IMR-90 (cell line): ENCODE measurements at regions not wholly inside any gene's neighbourhood (a gene's known extent, or its start where the extent isn't known, plus 50 kb on each side); places are given as distances from the start of the nearest gene placed in this dataset.

Experiments
- ATAC-seq: fragments of 200-7000 bp; cut with Tn5 transposase; 2 replicates; pipeline ENCODE4 v1.9.1; 2020; ENCODE audit warnings: low read depth, mild to moderate bottlenecking, moderate library complexity
- BruUV-seq: library from RNA; stranded (reverse); fragments of 400-500 nt; replicated peaks from 2 replicates; lab custom pipeline; 2021; lab: Mats Ljungman, UMichigan
- CTCF ChIA-PET: fragments of 300-600 bp; formaldehyde crosslinking; extraction: SDS; loops from one replicate; lab custom pipeline; 2021; ENCODE audit warnings: antibody characterized with exemption; lab: Yijun Ruan, JAX
- POLR2A ChIA-PET: fragments of 300-600 bp; sonication (Branson Sonifier 250); formaldehyde crosslinking; loops from one replicate; lab custom pipeline; 2022; ENCODE audit warnings: antibody characterized with exemption; ENCODE audit not compliant: unreplicated experiment; lab: Charles Lee
- DNase-seq: peaks from one replicate; pipeline ENCODE4 v3.0.0; 2013
- H2AFZ ChIP-seq: replicated peaks from 2 replicates; pipeline ENCODE3; 2013; ENCODE audit warnings: low read length, mild to moderate bottlenecking; ENCODE audit not compliant: poor library complexity
- H2AK5ac ChIP-seq: 2 replicates; pipeline ENCODE4 v1.6.1; 2013; ENCODE audit warnings: low read depth, low read length, inconsistent platforms
- H2AK9ac ChIP-seq: replicated peaks from 2 replicates; pipeline ENCODE3; 2013; ENCODE audit warnings: mild to moderate bottlenecking, low read depth, low read length, moderate library complexity; ENCODE audit not compliant: poor library complexity
- H2BK120ac ChIP-seq: 2 replicates; pipeline ENCODE4 v1.6.1; 2013; ENCODE audit warnings: low read depth, low read length, inconsistent platforms
- H2BK15ac ChIP-seq: 3 replicates; pipeline ENCODE4 v1.6.1; 2013; ENCODE audit warnings: low read depth, low read length, inconsistent platforms
- H2BK20ac ChIP-seq: 2 replicates; pipeline ENCODE4 v1.6.1; 2013; ENCODE audit warnings: low read depth, mild to moderate bottlenecking, inconsistent platforms, low read length, moderate library complexity
- H2BK5ac ChIP-seq: 2 replicates; pipeline ENCODE4 v1.6.1; 2013; ENCODE audit warnings: mild to moderate bottlenecking, low read depth, low read length, inconsistent platforms; ENCODE audit not compliant: poor library complexity, severe bottlenecking
- H3K14ac ChIP-seq: replicated peaks from 2 replicates; pipeline ENCODE4 v1.6.1; 2013; ENCODE audit warnings: low read depth, low read length, inconsistent platforms
- H3K18ac ChIP-seq: 2 replicates; pipeline ENCODE4 v1.6.1; 2013; ENCODE audit warnings: low read depth, low read length, control low read depth
- H3K23ac ChIP-seq: 2 replicates; pipeline ENCODE4 v1.6.1; 2013; ENCODE audit warnings: low read depth, low read length, inconsistent platforms
- H3K27ac ChIP-seq: 2 replicates; pipeline ENCODE4 v1.5.1; 2013; ENCODE audit warnings: mild to moderate bottlenecking, control low read depth, low read length; ENCODE audit not compliant: insufficient read depth
- H3K27me3 ChIP-seq: 2 replicates; pipeline ENCODE4 v1.6.1; 2013; ENCODE audit warnings: low read length; ENCODE audit not compliant: control insufficient read depth, insufficient read depth
- H3K36me3 ChIP-seq: 2 replicates; pipeline ENCODE4 v1.6.1; 2013; ENCODE audit warnings: low read length, mixed read lengths; ENCODE audit not compliant: control insufficient read depth, insufficient read depth
- H3K4ac ChIP-seq: 2 replicates; pipeline ENCODE4 v1.6.1; 2013; ENCODE audit warnings: low read depth, low read length, inconsistent platforms
- H3K4me1 ChIP-seq: 2 replicates; pipeline ENCODE4 v1.6.1; 2013; ENCODE audit warnings: low read length, mixed read lengths; ENCODE audit not compliant: control insufficient read depth, insufficient read depth
- H3K4me2 ChIP-seq: 2 replicates; pipeline ENCODE4 v1.6.1; 2013; ENCODE audit warnings: low read depth, mild to moderate bottlenecking, control low read depth, low read length, moderate library complexity
- H3K4me3 ChIP-seq: 2 replicates; pipeline ENCODE4 v1.5.1; 2013; ENCODE audit warnings: low read depth, mild to moderate bottlenecking, control low read depth, low read length, moderate library complexity; ENCODE audit not compliant: insufficient read depth
- H3K56ac ChIP-seq: 2 replicates; pipeline ENCODE4 v1.6.1; 2013; ENCODE audit warnings: low read length, inconsistent platforms; ENCODE audit not compliant: insufficient read depth; ENCODE audit errors: extremely low read depth
- H3K79me1 ChIP-seq, 2 experiments: 2 replicates each; pipeline ENCODE4 v1.6.1; 2013; ENCODE audit warnings: low read length in 2 of 2, inconsistent platforms in 1 of 2, low read depth in 1 of 2
- H3K9ac ChIP-seq: 2 replicates; pipeline ENCODE4 v1.6.1; 2013; ENCODE audit warnings: low read depth, low read length, control low read depth
- H3K9me1 ChIP-seq: 2 replicates; pipeline ENCODE4 v1.6.1; 2013; ENCODE audit warnings: low read length, inconsistent platforms; ENCODE audit not compliant: insufficient read depth
- H3K9me3 ChIP-seq: 2 replicates; pipeline ENCODE4 v1.6.1; 2013; ENCODE audit warnings: low read length; ENCODE audit not compliant: control insufficient read depth, insufficient read depth
- H4K20me1 ChIP-seq: 2 replicates; pipeline ENCODE4 v1.6.1; 2013; ENCODE audit warnings: low read length, inconsistent platforms; ENCODE audit not compliant: insufficient read depth
- H4K5ac ChIP-seq: 2 replicates; pipeline ENCODE4 v1.6.1; 2013; ENCODE audit warnings: mild to moderate bottlenecking, low read depth, low read length, control low read depth
- H4K8ac ChIP-seq, 2 experiments: 2 replicates each; pipeline ENCODE4 v1.6.1; 2013; ENCODE audit warnings: low read depth in 2 of 2, low read length in 2 of 2, control low read depth in 1 of 2, inconsistent platforms in 1 of 2
- H4K91ac ChIP-seq: 2 replicates; pipeline ENCODE4 v1.6.1; 2013; ENCODE audit warnings: low read depth, low read length, inconsistent platforms; ENCODE audit not compliant: insufficient read depth
- CEBPB ChIP-seq: IDR thresholded peaks from 2 replicates; pipeline ENCODE4 v1.6.1; 2012; ENCODE audit warnings: low read depth, low read length, improper control_type of control experiment
- CTCF ChIP-seq: conservative IDR thresholded peaks from 2 replicates; pipeline ENCODE4 v1.5.1; 2012; ENCODE audit warnings: mild to moderate bottlenecking, low read depth, low read length, improper control_type of control experiment
- MAFK ChIP-seq: IDR thresholded peaks from 2 replicates; pipeline ENCODE4 v1.6.1; 2012; ENCODE audit warnings: low read depth, low read length, improper control_type of control experiment
- RFX5 ChIP-seq: IDR thresholded peaks from 2 replicates; pipeline ENCODE4 v1.8.0; 2012; ENCODE audit warnings: low read depth, mild to moderate bottlenecking, low read length, moderate library complexity
- WGBS, 2 experiments: methylation state at CpG; one replicate each; pipeline versions ENCODE4 v1.1.5 to v1.1.7; 2013; ENCODE audit warnings: missing lambda C conversion rate in 2 of 2; ENCODE audit not compliant: insufficient read length in 1 of 2; ENCODE audit errors: extremely low coverage in 2 of 2; 5-methylcytosine and 5-hydroxymethylcytosine counted together
- dilution Hi-C: fragments of 300-500 bp; cut with HindIII; formaldehyde crosslinking; loops from one replicate; pipeline ENCODE4 v1.14.3; 2018; ENCODE audit warnings: low sequenced_read_pairs; ENCODE audit not compliant: unreplicated experiment
- in situ Hi-C: fragments of 300-500 bp; cut with MboI; formaldehyde crosslinking; loops from 3 replicates; pipeline ENCODE4 v1.14.3; 2019; ENCODE audit warnings: low sequenced_read_pairs, inconsistent platforms, mixed read lengths
- intact Hi-C: fragments of 100-400 bp; cut with micrococcal nuclease; formaldehyde crosslinking; loops from 2 replicates; pipeline ENCODE4 v1.10.0; 2022

GRCh38 chr7:85341973-85342372, 155.1 kb upstream of the SEMA3D start:
- ATAC-seq: no peak
- POLR2A ChIA-PET: no interaction called here
- Histone ChIP-seq H2BK120ac (no peak overlapping the region), H2BK15ac (no peak overlapping the region), H3K79me1 (no peaks in the 10 kb centered on the region), H3K27ac (no peak overlapping the region), H3K56ac (no peak overlapping the region), H3K18ac (no peak overlapping the region), H2BK5ac (no peak overlapping the region), H3K14ac (no peak overlapping the region), H3K9me3 (no peaks in the 10 kb centered on the region), H2AK5ac (no peak overlapping the region), H3K9ac (no peak overlapping the region), H4K5ac (no peak overlapping the region), H4K8ac (no peak overlapping the region), H3K23ac (no peak overlapping the region), H4K91ac (no peak overlapping the region), H3K9me1 (no peaks in the 10 kb centered on the region), H3K36me3 (no peaks in the 10 kb centered on the region), H3K4me1 (no peaks in the 10 kb centered on the region), H3K27me3 (no peaks in the 10 kb centered on the region), H3K4ac (no peak overlapping the region), H3K4me2 (no peak overlapping the region), H2BK20ac (no peak overlapping the region), H4K20me1 (no peaks in the 10 kb centered on the region), H3K4me3 (no peak overlapping the region), H2AK9ac (no peak overlapping the region), H2AFZ (no peak overlapping the region)
- intact Hi-C loops (no loop called here), dilution Hi-C loops (no loop called here), in situ Hi-C loops (no loop called here)
- TF ChIP-seq MAFK (no peak), CTCF (no peak), CEBPB (no peak), RFX5 (no peak)
- DNase-seq: no peak
- CTCF ChIA-PET: no interaction called here
- BruUV-seq: no TSS peak
- no CpG with 5 or more reads among the region's 2 CpGs for WGBS, 2 experiments
